GM18861 (cell line): ENCODE measurements at regions not wholly inside any gene's neighbourhood (a gene's known extent, or its start where the extent isn't known, plus 50 kb on each side); places are given as distances from the start of the nearest gene placed in this dataset.
"Not testable (repeated sequence)": the region's sequence is repeated elsewhere in the genome, so short reads cannot be mapped to it uniquely, and the experiment has no call there.

Experiments used
- ATAC-seq: cut with Tn5 transposase; IDR thresholded peaks from one replicate; pipeline ENCODE4 v1.9.1; 2021; ENCODE audit not compliant: unreplicated experiment

DNA sequence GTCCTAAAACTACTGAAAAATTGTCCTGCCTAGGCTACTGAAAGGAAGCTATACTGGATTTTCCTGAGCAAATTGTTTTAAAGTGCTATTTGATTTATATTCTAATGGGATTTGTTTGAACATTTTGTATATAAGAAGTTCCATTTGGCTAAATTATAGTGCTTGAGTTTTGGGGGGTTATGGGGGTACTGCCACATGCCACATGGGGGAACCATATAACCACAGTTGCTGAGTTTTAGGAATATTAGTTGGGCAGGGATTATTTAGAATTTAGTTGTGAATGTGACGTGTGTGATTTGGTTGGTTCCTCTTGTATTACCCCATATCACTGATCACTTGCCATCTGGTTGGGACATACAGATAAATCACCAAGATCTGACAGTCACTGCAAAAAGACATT lies 224.5 kb upstream of the TAPT1 start:
- ATAC-seq = no peak

DNA sequence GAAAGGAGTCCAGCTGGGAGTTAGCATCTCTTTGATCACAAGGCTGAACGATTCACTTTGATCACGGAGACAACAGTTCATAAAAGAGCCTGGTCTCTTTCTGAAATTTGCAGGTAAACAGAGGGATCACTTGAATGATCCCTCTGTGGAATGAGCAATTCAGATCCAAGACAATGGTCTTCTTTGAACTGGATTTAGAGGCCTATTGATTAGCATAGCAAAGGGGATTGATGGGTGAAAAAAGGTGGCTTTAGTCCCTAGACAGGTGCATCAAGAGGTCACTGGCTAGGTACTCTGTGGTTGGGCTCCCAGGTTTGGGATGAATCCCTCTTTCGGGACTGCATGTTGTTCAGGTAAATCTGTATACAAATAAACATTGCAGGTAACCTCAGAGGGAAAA lies 223.8 kb upstream of the TAPT1 start:
- ATAC-seq = no peak

DNA sequence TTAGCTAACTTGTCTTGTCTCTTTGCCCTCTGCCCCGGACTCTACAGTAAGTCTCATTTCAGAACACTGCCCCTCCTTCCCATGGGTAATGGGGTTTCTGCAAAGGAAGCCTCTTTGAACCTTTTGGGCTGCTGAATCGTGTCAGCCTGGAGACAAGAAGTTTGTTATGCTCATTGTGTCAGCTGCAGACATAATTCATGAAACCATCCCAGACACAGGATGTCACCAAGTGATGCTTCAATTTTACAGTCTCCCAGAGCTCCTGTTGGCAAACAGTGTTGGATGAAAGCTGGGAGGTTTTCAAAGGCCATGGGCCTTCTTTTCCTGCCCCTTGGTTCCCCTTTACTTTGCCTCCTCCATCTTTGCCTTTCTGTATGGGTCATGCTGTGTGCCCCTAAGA lies 223.1 kb upstream of the TAPT1 start:
- ATAC-seq = no peak

DNA sequence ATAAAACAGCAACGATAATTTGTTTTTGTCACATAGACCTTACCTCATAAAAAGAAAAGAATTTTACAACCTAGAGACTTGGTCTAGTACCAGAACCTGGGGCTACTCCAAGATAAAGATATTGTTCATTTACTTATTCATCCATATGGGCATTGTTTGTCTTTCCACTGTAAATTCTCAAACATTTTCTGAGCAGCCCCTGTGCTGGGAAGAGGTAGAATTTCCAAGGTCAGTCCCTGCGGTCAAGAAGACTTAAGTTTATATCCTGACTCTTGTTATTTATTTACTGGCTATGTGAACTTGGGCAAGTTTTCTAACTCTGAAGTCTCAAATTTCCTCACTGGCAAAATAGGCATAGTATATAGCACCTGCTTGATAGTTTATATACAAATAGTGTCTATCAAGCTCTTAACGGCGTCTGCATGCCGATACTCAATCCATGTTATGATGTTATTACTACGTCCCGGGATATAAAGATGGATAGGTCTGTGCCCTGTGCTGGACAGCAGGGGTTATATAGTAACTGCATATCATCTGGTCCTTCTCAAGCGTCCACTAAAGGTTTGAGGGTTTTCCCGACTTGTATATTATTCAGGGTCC lies 222.1 kb upstream of the TAPT1 start:
- no peak for ATAC-seq

DNA sequence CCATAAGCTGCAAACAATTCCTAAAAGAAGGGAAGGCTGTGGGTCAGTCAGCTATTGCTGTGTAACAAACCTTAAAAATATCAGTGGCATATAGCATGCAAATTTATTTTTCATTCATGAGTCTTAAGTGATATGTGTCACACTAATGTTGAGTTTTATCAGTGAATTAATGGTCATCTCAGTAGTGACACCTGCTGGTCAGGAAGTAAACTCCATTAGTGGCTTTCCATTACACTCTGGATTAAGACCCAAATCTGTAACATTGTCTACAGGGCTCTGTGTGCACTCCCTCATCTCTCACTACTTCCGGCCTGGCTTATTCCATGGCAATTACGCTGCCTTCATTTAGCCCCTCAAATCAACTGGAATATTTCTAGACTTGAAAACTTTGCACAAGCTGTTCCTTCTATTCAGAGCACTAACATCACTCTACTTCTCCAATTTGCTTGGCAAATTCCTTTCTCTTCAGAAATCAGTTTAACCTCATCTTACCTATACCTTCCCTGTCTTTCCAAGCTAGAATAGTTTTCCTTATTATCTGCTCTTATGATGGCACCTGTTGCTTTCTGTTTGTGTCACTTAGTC lies 217.3 kb upstream of the TAPT1 start:
- peak; percentile 81 for ATAC-seq

DNA sequence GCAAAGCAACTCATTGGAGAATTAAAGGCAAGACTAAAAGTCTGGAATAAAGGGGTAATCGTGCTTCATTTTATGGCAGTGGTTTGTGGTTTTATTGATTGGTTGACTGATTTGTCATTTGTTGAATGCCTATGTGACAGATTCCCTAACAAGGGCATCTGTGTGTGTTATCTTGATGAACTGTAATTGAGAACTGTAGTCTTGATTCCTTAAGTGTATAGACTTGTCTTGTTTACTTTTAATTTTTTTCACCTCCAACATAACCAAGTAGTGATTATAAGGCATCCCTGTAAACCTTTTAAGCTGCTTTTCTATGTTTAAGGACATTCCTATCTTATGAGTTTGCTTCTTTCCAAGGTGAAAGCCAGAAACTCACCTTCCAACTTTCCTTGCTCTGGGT lies 216.0 kb upstream of the TAPT1 start:
- ATAC-seq = no peak

DNA sequence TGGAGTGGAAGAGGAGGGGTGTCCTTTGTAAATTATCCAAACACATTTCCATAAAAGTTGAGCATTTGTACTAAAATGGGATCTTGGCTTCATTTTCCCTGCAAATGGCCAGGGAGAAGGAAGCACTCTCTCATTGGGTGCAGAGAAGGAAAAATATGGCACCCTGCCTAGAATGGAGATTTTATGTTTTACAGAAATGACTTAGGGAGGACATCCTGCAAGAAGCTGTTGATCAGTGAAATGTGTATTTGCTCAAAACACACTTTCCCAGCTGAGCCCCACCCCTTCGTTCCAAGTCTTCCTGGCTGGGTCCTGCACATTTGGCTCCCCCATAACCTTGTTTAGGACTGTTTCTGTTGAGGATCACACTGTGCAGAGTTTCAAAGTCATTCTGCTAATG lies 213.5 kb upstream of the TAPT1 start:
- ATAC-seq = no peak

DNA sequence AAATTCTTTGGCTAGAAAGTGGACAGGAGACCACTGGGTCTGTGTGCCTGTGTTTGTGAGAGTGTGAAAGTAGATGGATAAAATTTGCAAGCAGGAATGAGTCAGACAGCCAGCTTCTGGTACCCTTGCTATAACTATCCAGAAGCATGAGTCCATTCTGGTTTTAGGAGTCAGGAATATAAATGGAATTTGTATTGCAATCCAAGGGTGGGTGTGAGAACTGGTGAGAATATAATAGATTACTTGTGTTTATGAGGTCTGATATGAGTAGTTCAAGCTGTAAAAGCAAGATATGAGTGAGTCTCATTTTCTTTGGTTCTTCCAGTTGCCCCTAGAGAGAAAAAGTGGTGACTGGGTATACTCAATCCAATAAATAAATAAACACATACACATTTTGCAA lies 212.7 kb upstream of the TAPT1 start:
- ATAC-seq = no peak

DNA sequence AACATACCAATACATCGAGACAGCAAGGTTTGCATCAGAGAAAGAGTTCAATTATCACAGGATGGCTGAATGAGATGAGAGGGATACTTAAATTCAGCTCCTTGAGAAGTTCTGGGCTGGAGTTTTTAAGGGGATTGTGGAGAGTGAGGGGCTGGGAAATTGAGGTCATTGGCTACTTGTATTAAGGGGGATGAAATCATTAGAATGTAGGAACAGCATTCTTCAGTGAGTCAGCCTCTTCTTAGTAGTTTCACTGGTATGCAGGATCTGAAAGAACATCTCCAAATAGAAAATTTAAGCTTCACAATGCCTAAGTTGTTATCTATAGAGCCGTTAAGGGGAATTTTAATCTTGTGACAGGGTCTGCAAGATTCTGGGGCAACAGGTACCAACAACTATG lies 211.6 kb upstream of the TAPT1 start:
- ATAC-seq = no peak

DNA sequence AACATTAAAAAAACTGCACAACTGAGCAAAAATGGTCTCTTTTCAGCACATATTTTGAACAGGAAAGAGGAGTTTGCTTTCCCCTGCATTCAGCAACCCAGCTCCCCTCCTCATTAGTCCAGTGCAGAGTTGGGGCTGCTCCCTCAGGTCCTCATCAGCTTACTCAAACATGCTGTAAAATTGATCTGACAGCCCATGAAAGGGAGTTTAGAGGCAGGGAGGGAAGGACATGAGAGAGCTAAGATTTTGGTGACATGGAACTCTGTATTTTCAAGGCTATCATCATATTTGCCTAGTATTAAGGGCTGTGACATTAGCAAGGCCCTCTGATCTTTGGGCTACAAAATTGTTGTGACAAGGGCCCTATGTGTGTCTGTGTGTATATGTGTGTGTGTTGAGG lies 205.6 kb upstream of the TAPT1 start:
- ATAC-seq = no peak

DNA sequence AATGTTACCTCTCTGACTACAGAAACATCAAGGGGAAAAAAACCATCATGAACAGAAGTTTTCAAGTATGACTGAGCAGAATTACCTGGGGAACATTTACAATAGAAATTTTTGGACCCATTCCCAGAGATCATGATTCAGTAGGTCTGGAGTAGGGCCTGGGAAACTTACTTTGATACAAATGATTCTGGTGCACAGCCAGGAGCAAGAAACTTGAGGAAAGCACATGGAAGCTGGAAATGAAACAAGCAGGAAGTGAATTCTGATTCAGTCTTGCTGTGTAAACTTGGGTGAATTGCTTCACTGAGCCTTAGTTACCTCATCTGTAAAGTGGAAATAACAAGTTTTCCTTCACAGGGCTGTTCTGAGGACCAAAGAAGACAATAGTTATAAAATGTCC lies 192.5 kb upstream of the TAPT1 start:
- ATAC-seq = no peak

DNA sequence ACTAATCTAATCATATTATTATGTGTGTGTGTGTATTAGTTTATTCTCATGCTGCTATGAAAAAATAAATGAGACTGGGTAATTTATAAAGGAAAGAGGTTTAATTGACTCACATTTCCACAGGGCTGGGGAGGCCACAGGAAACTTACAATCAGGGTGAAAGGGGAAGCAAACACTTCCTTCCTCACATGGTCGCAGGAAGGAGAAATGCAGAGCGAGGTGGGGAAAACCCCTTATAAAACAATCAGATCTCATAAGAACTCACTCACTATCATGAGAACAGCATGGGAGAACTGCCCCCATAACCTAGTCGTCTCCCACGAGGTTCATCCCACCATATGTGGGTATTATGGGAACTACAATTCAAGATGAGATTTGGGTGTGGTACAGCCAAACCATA lies 190.9 kb upstream of the TAPT1 start:
- ATAC-seq = no peak

DNA sequence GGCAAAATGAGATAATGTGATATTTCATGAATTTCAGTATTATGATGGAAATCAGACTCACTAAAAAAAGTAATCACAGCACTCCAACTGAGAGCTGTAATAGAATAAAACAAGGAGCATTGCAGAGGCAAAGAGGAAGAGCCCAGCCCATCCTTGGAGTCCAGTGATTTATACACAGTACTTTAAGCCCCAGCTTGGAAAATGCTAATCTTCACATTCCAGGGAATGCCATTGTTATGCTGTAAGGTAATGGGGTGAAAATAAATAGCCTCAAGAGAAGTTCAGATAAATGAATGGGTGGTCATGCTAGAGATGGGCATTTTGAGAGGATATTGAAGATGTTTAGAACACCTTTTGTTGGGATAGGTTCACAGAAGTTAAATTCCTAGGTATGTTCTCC lies 190.3 kb upstream of the TAPT1 start:
- no peak for ATAC-seq

DNA sequence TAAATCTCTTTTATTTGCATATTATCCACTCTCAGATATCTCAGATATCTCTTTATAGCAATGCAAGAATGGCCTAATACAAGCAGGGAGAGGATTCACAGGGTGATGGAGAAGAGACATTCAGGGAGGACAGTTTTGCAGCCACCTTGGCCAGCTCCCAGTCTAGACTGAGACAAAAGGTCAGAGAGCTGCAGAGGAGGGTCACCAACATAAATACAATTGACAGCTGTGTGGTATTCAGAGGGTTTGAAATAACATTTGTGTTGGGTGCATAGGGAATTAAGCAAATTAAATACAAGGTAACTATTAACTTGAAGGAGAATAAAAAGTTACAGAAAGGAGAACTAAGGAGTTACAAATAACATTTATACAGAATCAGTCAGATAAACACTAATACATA lies 189.5 kb upstream of the TAPT1 start:
- no peak for ATAC-seq

DNA sequence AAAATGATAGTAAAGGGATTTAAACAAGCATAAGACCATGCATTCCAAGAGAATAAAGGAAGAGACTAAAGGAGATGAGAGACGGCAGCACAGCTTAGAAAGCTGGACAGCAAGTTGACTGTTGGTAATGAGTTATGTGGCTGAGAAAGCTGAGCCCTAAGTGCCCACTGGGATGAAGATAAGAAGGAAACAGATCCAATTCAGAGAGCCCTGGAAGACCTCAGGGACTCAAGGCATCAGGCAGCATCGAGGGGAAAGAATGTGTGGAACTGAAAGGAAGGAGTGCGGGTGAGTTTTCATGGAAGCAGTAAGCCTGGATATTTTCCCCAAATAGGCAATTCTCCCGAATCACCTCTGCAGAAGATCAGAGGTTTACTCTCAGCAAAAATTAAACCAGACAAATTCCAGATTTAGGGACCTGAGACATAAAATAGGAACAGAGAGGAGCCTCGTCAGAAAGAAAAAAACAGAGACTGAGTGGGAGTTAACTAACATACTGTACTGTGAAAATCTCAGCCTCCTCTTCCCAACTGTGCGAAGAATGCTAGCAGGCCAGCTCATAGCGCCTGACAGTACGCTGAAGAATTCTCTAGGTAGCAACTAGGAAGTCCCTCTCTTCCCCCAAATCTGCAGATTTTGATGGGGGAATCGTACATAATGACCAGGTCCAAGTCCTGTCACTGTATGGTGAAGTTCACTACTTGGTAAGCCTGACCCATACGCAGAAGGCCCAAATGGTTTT lies 187.7 kb upstream of the TAPT1 start:
- no peak for ATAC-seq

DNA sequence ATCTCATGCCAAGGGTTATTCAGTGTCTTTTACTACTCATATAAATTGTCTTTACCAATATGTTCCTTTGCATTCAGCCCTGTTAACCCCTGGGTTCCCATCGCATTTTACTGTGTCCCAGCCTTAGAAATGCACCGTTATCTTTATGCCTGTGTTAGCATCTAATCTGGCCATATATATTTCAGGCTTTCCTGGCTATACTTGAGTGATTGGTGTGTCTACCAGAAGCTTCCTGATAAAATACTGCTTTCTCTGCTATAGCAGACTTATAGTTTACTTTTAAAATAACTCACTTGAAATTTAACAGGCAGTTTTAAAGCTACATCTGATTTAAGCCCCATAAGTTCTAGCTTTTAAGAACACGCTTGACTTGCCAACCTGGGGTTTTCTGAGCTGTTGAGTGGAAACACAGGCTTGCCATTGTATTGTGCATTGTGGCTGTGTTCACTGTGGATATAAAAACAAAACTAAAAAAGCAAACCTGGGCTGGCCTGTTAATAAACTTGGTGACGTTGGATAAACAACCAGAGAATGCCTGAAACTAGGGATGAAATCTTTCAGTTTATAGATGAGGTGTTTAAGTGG lies 185.3 kb upstream of the TAPT1 start:
- no peak for ATAC-seq

DNA sequence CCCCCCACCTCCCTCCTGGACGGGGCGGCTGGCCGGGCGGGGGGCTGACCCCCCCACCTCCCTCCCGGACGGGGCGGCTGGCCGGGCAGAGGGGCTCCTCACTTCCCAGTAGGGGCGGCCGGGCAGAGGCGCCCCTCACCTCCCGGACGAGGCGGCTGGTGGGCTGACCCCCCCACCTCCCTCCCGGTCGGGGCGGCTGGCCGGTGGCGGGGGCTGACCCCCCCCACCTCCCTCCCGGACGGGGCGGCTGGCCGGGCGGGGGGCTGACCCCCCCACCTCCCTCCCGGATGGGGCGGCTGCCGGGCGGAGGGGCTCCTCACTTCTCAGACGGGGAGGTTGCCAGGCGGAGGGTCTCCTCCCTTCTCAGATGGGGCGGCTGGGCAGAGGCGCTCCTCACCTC lies 166.9 kb upstream of the TAPT1 start:
- ATAC-seq = not testable (repeated sequence)

DNA sequence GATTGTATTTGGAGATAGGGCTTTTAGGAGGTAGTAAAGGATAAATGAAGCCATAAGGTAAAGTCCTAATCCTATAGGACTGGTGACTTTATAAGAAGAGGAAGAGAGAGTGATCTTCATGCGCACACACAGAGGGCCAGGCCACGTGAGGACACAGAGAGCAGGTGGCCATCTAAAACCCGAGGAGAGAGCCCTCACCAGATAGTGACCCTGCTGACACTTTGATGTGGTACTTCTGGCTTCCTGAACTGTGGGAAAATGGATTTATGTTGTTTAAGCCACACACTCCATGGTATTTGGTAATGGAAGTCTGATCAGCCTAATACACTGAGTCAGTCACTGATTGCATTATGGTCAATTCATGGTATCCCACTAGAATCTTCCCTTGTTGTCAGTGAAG lies 164.9 kb upstream of the TAPT1 start:
- ATAC-seq = no peak

DNA sequence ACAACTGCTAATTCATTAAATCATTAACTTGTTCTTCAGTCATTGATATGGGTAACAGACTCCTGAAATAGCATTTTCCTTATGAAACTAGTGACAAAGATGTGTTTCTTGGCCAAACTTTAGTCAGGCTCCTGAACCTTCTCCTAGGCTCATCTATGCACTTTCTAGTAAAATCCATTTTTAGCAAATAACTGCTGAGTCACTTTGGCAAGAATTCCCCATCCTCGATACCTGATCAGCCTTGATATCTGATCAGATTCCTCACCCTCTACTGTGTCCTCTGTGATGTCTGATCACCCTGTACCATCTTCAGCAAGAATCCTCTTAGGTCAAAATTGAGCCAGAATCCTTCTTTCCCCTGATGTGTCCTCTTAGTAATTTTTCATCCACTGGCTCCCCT lies 161.2 kb upstream of the TAPT1 start:
- no peak for ATAC-seq

DNA sequence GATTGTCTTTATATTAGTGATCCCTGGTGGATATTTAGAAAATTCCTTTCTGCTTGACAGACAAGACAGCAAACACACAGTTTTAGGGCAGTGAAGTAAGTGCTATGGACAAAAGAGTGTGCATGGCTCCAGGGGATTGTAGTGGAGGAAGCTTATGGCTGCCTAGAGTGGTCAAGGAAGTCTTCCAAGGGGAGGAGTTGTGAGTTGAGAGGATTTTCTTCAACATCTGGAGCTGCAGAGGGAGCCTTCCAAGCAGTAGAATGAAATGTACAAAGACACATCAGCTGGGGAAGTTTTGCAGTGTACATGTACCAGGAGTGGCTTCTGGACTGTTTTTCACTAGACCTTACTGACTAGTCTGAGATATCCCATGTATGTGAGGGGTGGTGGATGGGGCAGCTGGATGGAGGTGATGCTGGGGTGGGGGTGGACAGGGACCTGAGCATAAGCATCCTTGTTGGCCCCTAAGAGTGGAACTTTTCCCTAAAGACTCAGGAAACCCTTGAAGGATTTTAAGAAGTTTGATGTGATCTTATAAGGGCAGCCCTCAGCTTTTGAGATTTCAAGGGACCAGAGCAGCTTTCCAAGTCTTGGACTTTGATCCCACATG lies 160.5 kb upstream of the TAPT1 start:
- ATAC-seq = no peak

DNA sequence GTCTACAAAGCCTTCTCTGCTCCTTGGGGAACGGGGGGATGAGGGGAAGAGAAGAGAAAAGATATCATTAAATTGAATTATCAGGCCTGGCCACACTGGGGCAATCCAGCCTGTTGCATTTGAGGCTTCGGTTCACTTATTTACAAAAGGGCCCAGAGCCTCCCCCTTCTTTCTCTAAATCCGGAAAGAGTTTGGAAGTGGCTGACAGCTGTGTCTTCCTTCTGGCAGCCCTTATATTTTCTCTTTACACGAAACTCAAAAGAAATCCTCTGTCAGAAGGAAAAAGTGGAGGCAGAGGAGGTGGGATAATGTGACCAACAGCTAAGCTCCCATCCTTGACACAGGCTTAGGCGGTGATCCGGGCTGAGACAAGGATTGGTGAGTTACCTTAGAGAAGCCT lies 158.3 kb upstream of the TAPT1 start:
- no peak for ATAC-seq

DNA sequence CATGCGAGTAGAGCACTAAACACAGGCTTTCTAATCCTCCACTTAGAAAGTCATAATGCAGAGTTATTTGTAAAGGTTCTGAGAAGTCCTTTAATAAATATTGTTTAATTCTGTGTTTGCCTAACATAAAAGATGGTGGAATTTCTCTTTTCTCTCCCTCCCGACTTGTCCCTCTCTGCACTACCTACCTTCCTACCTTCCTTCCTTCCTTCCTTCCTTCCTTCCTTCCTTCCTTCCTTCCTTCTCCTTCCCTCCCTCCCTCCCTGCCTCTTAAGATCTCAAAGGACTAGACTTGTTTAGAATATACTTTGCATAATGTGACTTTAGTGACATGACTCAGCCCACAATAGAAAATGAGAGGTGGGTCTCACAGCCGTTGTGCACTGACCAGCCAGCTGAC lies 156.3 kb upstream of the TAPT1 start:
- no peak for ATAC-seq
